ENCODE measurements at regions not wholly inside any gene's neighbourhood (a gene's known extent, or its start where the extent isn't known, plus 50 kb on each side); places are given as distances from the start of the nearest gene placed in this dataset.

DNA sequence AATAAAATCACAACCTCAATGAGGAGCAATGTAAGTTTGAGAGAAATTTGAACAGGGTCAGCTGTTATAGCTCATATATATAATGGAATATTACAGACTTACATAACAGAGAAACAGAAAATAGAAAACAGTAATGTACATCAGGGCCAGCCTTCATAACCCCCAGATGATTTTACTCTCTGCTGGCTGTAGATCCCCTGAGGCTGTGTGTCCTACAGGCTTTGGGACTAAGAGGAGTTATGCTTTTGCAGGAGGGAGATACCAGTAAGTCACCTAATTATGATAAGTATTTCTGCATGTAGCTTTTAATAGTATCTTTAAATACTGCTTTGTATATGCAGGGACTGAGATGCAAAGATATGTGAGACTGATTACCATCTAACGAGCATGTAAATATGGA, 105.8 kb upstream of the ASCC3 start:
- TF ChIP-seq GATA2 (IDR thresholded peaks at IDR 0.05; ENCODE audit: low read depth, low read length) (no peak), GATA3 (IDR thresholded peaks at IDR 0.05; ENCODE audit: low read depth, low read length) (no peak)

Measured in SH-SY5Y (cell line).